Neuronal stem cell (in vitro differentiated cells): ENCODE measurements at regions not wholly inside any gene's neighbourhood (a gene's known extent, or its start where the extent isn't known, plus 50 kb on each side); places are given as distances from the start of the nearest gene placed in this dataset.

Experiments
- DNase-seq: peaks from one replicate; pipeline ENCODE4 v3.0.0-alpha.2; 2013; ENCODE audit warnings: low spot score
- H2AFZ ChIP-seq: one replicate; pipeline ENCODE4 v1.6.1; 2013; ENCODE audit warnings: mild to moderate bottlenecking, low read length, inconsistent platforms
- H2AK5ac ChIP-seq: 2 replicates; pipeline ENCODE4 v1.6.1; 2013; ENCODE audit warnings: low read depth, mild to moderate bottlenecking, inconsistent platforms, low read length, moderate library complexity, mixed read lengths
- H2BK120ac ChIP-seq: 2 replicates; pipeline ENCODE4 v1.6.1; 2013; ENCODE audit warnings: low read depth, mild to moderate bottlenecking, inconsistent platforms, low read length, moderate library complexity, mixed read lengths
- H2BK12ac ChIP-seq: one replicate; pipeline ENCODE4 v1.6.1; 2013; ENCODE audit warnings: low read length, inconsistent platforms
- H2BK15ac ChIP-seq: 2 replicates; pipeline ENCODE4 v1.6.1; 2013; ENCODE audit warnings: mild to moderate bottlenecking, low read length, inconsistent platforms, mixed read lengths
- H2BK5ac ChIP-seq: one replicate; pipeline ENCODE4 v1.6.1; 2013; ENCODE audit warnings: inconsistent platforms, mild to moderate bottlenecking, low read length, moderate library complexity
- H3K14ac ChIP-seq: one replicate; pipeline ENCODE4 v1.6.1; 2013; ENCODE audit warnings: low read length, inconsistent platforms
- H3K18ac ChIP-seq: 2 replicates; pipeline ENCODE4 v1.6.1; 2013; ENCODE audit warnings: low read length, inconsistent platforms
- H3K23ac ChIP-seq: 2 replicates; pipeline ENCODE4 v1.6.1; 2013; ENCODE audit warnings: low read depth, mild to moderate bottlenecking, mixed read lengths, low read length, inconsistent platforms; ENCODE audit not compliant: poor library complexity
- H3K27ac ChIP-seq: replicated peaks from 3 replicates; pipeline ENCODE4 v1.5.1; 2013; ENCODE audit warnings: low read length, inconsistent platforms
- H3K27me3 ChIP-seq, 3 experiments: 2 replicates each; pipeline ENCODE4 v1.6.1; 2013; ENCODE audit warnings: low read length in 3 of 3, mild to moderate bottlenecking in 2 of 3, inconsistent platforms in 1 of 3, low read depth in 1 of 3, mixed read lengths in 1 of 3, moderate library complexity in 1 of 3; ENCODE audit not compliant: control insufficient read depth in 3 of 3, insufficient read depth in 3 of 3
- H3K36me3 ChIP-seq, 2 donors: replicated peaks in 1 of 2; 2 replicates each; pipeline ENCODE4 v1.6.1; 2013; ENCODE audit warnings: low read length in 2 of 2; ENCODE audit not compliant: control insufficient read depth in 2 of 2, insufficient read depth in 2 of 2
- H3K4ac ChIP-seq: 2 replicates; pipeline ENCODE4 v1.6.1; 2013; ENCODE audit warnings: inconsistent platforms, mild to moderate bottlenecking, low read length, moderate library complexity
- H3K4me1 ChIP-seq, 2 donors: 1 replicate in 1 of 2; 2 replicates in 1 of 2; pipeline ENCODE4 v1.6.1; 2013; ENCODE audit warnings: low read length in 2 of 2, low read depth in 1 of 2; ENCODE audit not compliant: control insufficient read depth in 2 of 2, insufficient read depth in 1 of 2
- H3K4me2 ChIP-seq: one replicate; pipeline ENCODE4 v1.6.1; 2013; ENCODE audit warnings: mild to moderate bottlenecking, low read length, inconsistent platforms; ENCODE audit not compliant: insufficient read depth, poor library complexity, severe bottlenecking
- H3K4me3 ChIP-seq, 2 donors: 2 replicates each; pipeline ENCODE4 v1.5.1; 2013; ENCODE audit warnings: low read length in 2 of 2, mild to moderate bottlenecking in 2 of 2, inconsistent platforms in 1 of 2, moderate library complexity in 1 of 2
- H3K79me1 ChIP-seq: one replicate; pipeline ENCODE4 v1.6.1; 2013; ENCODE audit warnings: low read depth, mild to moderate bottlenecking, inconsistent platforms, low read length, moderate library complexity
- H3K9ac ChIP-seq: one replicate; pipeline ENCODE4 v1.6.1; 2013; ENCODE audit warnings: mild to moderate bottlenecking, low read depth, low read length, inconsistent platforms; ENCODE audit not compliant: poor library complexity
- H3K9me3 ChIP-seq, 2 donors: replicated peaks in 1 of 2; 2 replicates each; pipeline versions ENCODE3 to v1.6.1; 2013; ENCODE audit warnings: low read length in 2 of 2, mild to moderate bottlenecking in 2 of 2, inconsistent platforms in 1 of 2, low read depth in 1 of 2, mixed read lengths in 1 of 2, moderate library complexity in 1 of 2; ENCODE audit not compliant: control insufficient read depth in 2 of 2, insufficient read depth in 1 of 2
- H4K8ac ChIP-seq: one replicate; pipeline ENCODE4 v1.6.1; 2013; ENCODE audit warnings: low read depth, mild to moderate bottlenecking, inconsistent platforms, low read length, moderate library complexity
- H4K91ac ChIP-seq: one replicate; pipeline ENCODE4 v1.6.1; 2013; ENCODE audit warnings: low read length, low read depth, mild to moderate bottlenecking, inconsistent platforms; ENCODE audit not compliant: poor library complexity
- WGBS, 2 donors: extraction: QIAGEN DNeasy Blood & Tissue Kit; methylation state at CpG; one replicate each; pipeline ENCODE4 v1.1.7; 2013; ENCODE audit warnings: missing lambda C conversion rate in 2 of 2, mixed read lengths in 1 of 2; ENCODE audit not compliant: insufficient read length in 2 of 2, insufficient replicate concordance in 1 of 2; ENCODE audit errors: extremely low coverage in 2 of 2; 5-methylcytosine and 5-hydroxymethylcytosine counted together

DNA sequence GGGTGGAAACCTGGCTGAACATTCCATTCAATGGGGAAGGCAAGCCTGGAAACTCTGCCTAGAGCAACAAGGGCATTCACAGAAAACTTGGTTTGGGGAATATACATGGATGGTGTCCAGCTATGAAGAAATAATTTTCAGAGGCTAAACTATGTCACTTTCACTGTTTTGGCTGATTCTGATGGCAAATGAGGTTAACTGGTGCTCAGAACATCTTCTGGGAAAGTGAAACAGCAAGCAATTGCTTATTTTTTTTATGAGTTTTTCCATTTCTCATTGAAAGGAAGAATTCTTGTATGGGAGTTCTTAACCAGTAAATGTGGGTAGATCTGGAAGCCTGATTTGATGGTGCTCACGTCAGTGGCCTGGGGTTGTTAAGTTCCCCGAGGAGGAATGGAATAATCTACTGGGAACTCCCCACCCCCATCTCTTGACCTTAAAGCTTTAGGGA is 132.8 kb upstream of the BTG1 start:
- Histone ChIP-seq H3K36me3 (no peaks in the 10 kb centered on the region), H3K4me3 (no peak overlapping the region), H3K4ac (no peak overlapping the region), H2BK5ac (no peak overlapping the region), H3K79me1 (no peaks in the 10 kb centered on the region), H3K27me3 (no peaks in the 10 kb centered on the region), H3K14ac (no peak overlapping the region), H2AFZ (peak overlapping the region; percentile 35), H3K4me1 (no peaks in the 10 kb centered on the region), H2BK15ac (no peak overlapping the region), H4K91ac (no peak overlapping the region), H3K4me2 (no peak overlapping the region), H4K8ac (no peak overlapping the region), H2AK5ac (no peak overlapping the region), H3K9ac (no peak overlapping the region), H3K27ac (no peak overlapping the region), H2BK12ac (no peak overlapping the region), H3K23ac (no peak overlapping the region), H2BK120ac (no peak overlapping the region), H3K18ac (no peak overlapping the region), H3K9me3 (no peaks in the 10 kb centered on the region)
- DNase-seq, result no peak
- no CpG with 5 or more reads among the region's 2 CpGs for WGBS, 2 donors

DNA sequence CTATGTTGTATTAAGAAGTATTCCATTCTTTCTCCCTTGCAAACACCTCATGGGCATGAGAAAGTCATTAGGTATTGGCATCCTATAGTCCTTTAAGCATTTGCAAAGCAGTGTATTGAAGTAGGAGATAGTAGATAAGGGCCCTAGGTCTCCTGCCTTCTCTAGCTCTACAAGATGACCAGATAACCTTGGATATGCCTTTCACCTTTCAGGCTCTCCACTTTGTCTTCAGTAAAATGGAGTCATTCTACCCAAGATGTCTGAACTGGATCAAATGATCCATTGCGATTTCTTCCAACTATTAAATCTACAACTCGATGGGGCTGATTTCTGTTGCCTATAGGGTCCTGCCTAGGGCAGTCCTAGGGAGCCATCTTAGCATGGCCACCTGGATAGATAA is 132.1 kb upstream of the BTG1 start:
- H3K27me3 ChIP-seq, result no peaks in the 10 kb centered on the region
- H3K27ac ChIP-seq, result no peak overlapping the region
- H3K79me1 ChIP-seq, result no peaks in the 10 kb centered on the region
- DNase-seq, result no peak
- no peak overlapping the region for H3K23ac ChIP-seq
- no peak overlapping the region for H4K91ac ChIP-seq
- WGBS, 2 donors, result no CpG with 5 or more reads among the region's 2 CpGs
- H3K18ac ChIP-seq, result no peak overlapping the region
- no peak overlapping the region for H3K4me2 ChIP-seq
- H3K14ac ChIP-seq, result no peak overlapping the region
- no peak overlapping the region for H2BK12ac ChIP-seq
- no peak overlapping the region for H2BK5ac ChIP-seq
- H3K4me3 ChIP-seq, result no peak overlapping the region
- H3K4me1 ChIP-seq, result no peaks in the 10 kb centered on the region
- H4K8ac ChIP-seq, result no peak overlapping the region
- H2AFZ ChIP-seq, result no peak overlapping the region
- no peak overlapping the region for H3K4ac ChIP-seq
- no peak overlapping the region for H3K9ac ChIP-seq
- no peaks in the 10 kb centered on the region for H3K9me3 ChIP-seq
- H3K36me3 ChIP-seq, result no peaks in the 10 kb centered on the region
- H2BK15ac ChIP-seq, result no peak overlapping the region
- H2AK5ac ChIP-seq, result no peak overlapping the region
- no peak overlapping the region for H2BK120ac ChIP-seq

DNA sequence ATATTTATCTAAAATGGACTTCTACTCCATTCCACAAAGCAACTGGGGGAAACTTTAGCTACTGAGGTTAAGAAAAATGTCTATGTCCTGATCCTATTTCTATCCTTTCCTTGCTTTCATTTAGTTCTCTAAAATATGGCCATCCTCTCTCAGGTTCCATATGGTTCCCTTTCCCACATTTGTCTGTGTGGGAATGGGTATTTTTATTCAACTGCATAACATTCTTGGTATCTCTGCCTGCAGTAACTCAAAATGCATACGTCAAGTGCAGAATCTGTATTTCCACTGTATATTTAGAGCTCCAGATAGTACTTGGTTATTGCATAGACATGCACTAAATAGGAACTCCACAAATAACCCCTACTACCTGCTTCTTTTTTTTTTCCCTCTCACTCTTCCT is 130.6 kb upstream of the BTG1 start:
- no peaks in the 10 kb centered on the region for H3K27me3 ChIP-seq
- no peak overlapping the region for H2BK15ac ChIP-seq
- no peak overlapping the region for H2BK12ac ChIP-seq
- H3K9ac ChIP-seq, result no peak overlapping the region
- H3K27ac ChIP-seq, result no peak overlapping the region
- no peak overlapping the region for H4K8ac ChIP-seq
- no peaks in the 10 kb centered on the region for H3K36me3 ChIP-seq
- no peak overlapping the region for H4K91ac ChIP-seq
- DNase-seq, result no peak
- no peak overlapping the region for H3K4me2 ChIP-seq
- peaks cover 0 to 4% of the 10 kb centered on the region in 2 donors for H3K4me1 ChIP-seq
- no peak overlapping the region for H3K23ac ChIP-seq
- H3K79me1 ChIP-seq, result no peaks in the 10 kb centered on the region
- no peaks in the 10 kb centered on the region for H3K9me3 ChIP-seq
- H2BK5ac ChIP-seq, result no peak overlapping the region
- H3K4ac ChIP-seq, result no peak overlapping the region
- H3K18ac ChIP-seq, result no peak overlapping the region
- H3K4me3 ChIP-seq, result no peak overlapping the region
- H2AK5ac ChIP-seq, result no peak overlapping the region
- H2AFZ ChIP-seq, result no peak overlapping the region
- H3K14ac ChIP-seq, result no peak overlapping the region
- WGBS, 2 donors, result no CpG with 5 or more reads among the region's 1 CpG
- H2BK120ac ChIP-seq, result no peak overlapping the region

DNA sequence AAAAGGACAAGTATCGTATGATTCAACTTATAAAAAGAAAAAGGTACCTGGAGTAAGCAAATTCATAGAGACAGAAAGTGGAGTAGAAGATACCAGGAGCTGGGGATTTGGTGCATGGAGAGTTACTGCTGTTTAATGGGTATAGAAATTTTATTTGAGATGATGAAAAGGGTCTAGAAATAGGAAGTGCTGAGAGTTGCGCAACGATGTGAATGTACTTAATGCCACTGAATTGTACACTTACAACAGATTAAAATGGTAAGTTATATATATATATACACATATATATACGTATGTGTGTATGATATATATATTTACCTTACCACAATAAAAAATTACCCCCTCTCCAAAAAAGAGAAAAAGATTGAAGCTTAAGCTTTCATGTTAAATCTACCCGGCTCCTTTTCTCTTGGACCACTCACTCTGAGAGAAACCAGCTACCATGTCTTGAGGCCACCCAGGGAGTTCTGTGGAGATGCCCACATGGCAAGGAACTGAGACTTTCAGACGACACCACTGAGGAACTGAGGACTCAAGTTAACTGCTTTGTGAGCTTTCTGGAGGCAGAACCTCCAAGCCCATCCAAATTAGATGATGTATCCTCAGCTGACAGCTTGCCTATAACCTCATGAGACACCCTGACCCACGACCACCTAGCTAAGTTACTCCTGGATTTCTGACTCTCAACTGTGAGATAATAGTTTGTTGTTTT is 130.0 kb upstream of the BTG1 start:
- Histone ChIP-seq H3K4me3 (no peak overlapping the region), H3K18ac (no peak overlapping the region), H3K14ac (no peak overlapping the region), H3K27me3 (no peaks in the 10 kb centered on the region), H3K23ac (no peak overlapping the region), H2AK5ac (no peak overlapping the region), H3K4me2 (no peak overlapping the region), H2BK120ac (no peak overlapping the region), H2BK12ac (no peak overlapping the region), H3K27ac (no peak overlapping the region), H3K79me1 (no peaks in the 10 kb centered on the region), H3K9me3 (no peaks in the 10 kb centered on the region), H4K91ac (no peak overlapping the region), H3K36me3 (no peaks in the 10 kb centered on the region), H3K4me1 (peaks cover 0 to 4% of the 10 kb centered on the region in 2 donors), H3K4ac (no peak overlapping the region), H2AFZ (no peak overlapping the region), H2BK5ac (no peak overlapping the region), H3K9ac (no peak overlapping the region), H2BK15ac (no peak overlapping the region), H4K8ac (no peak overlapping the region)
- no peak for DNase-seq
- no CpG with 5 or more reads among the region's 7 CpGs for WGBS, 2 donors
